Spleen (tissue), 7 donors: ENCODE measurements at regions not wholly inside any gene's neighbourhood (a gene's known extent, or its start where the extent isn't known, plus 50 kb on each side); places are given as distances from the start of the nearest gene placed in this dataset.

Source experiments
- POLR2A ChIP-seq, 3 donors: fragments of 450-650 bp; IDR thresholded peaks; one replicate each; pipeline ENCODE4 v1.5.1; 2017; ENCODE audit warnings: antibody characterized with exemption in 3 of 3, mild to moderate bottlenecking in 1 of 3
- POLR2AphosphoS5 ChIP-seq, 3 donors: sonication (generic); formaldehyde crosslinking; IDR thresholded peaks; one replicate each; pipeline ENCODE4 v1.5.1; 2017; ENCODE audit warnings: antibody characterized with exemption in 3 of 3
- TF ChIP-seq, protein P1 (sequence below), 11 experiments: fragments of 200-600 bp in 7 of 11; fragments of 450-650 bp in 4 of 11; sonication (generic) in 4 of 11; IDR thresholded peaks in 8 of 11; conservative IDR thresholded peaks in 3 of 11; 1 replicate in 7 of 11; 2 replicates in 4 of 11; pipeline versions ENCODE4 v1.4.0 to v1.8.0; 2016 to 2021; ENCODE audit warnings: antibody characterized with exemption in 11 of 11, inconsistent platforms in 4 of 11, mild to moderate bottlenecking in 1 of 11
- donor health status: DM: no; HTN: no; CAD: no; lungs with moderate emphysema.
- donor health status: DM: no; HTN: no; CAD: no.
- donor health status: DM: no; HTN: no; CAD: no.

DNA sequence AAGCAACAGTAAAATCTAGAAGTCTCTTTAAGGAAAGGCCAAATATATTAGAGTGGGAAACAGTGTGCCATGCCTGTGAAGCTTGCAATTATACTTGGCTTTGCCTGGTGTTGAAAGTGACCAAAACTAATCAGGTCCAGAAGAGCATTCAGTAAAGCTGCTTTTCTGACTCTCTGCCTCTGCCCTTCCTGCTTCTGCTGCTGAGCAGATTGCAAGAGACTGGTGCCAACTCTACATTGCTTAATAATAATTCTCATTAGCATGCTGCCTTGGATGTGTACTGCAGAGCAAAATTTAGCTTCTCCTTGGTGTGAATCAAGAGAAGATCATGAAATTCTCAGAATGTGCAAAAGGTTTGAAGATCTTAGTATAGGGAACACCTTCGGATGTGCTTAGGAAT is 120.4 kb upstream of the RFX3 start:
- TF ChIP-seq, protein P1, sequence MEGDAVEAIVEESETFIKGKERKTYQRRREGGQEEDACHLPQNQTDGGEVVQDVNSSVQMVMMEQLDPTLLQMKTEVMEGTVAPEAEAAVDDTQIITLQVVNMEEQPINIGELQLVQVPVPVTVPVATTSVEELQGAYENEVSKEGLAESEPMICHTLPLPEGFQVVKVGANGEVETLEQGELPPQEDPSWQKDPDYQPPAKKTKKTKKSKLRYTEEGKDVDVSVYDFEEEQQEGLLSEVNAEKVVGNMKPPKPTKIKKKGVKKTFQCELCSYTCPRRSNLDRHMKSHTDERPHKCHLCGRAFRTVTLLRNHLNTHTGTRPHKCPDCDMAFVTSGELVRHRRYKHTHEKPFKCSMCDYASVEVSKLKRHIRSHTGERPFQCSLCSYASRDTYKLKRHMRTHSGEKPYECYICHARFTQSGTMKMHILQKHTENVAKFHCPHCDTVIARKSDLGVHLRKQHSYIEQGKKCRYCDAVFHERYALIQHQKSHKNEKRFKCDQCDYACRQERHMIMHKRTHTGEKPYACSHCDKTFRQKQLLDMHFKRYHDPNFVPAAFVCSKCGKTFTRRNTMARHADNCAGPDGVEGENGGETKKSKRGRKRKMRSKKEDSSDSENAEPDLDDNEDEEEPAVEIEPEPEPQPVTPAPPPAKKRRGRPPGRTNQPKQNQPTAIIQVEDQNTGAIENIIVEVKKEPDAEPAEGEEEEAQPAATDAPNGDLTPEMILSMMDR (IDR thresholded peaks at IDR 0.05 in 8 of 11, conservative IDR thresholded peaks at IDR 0.05 in 3 of 11): no peak
- no peak for TF ChIP-seq POLR2A (IDR thresholded peaks at IDR 0.05)
- TF ChIP-seq POLR2AphosphoS5 (IDR thresholded peaks at IDR 0.05): no peak
